Body of pancreas (tissue), 4 donors: ENCODE measurements at regions not wholly inside any gene's neighbourhood (a gene's known extent, or its start where the extent isn't known, plus 50 kb on each side); places are given as distances from the start of the nearest gene placed in this dataset.

ENCODE experiments used
- POLR2A ChIP-seq, 3 donors: fragments of 450-650 bp; IDR thresholded peaks; one replicate each; pipeline ENCODE4 v1.6.1; 2016; ENCODE audit warnings: antibody characterized with exemption in 3 of 3, mild to moderate bottlenecking in 2 of 3
- TF ChIP-seq, protein P1 (sequence below), 7 experiments: fragments of 450-650 bp in 4 of 7; fragments of 200-600 bp in 3 of 7; sonication (generic) in 3 of 7; IDR thresholded peaks; one replicate each; pipeline ENCODE4 v1.5.1; 2016 to 2019; ENCODE audit warnings: antibody characterized with exemption in 7 of 7

DNA sequence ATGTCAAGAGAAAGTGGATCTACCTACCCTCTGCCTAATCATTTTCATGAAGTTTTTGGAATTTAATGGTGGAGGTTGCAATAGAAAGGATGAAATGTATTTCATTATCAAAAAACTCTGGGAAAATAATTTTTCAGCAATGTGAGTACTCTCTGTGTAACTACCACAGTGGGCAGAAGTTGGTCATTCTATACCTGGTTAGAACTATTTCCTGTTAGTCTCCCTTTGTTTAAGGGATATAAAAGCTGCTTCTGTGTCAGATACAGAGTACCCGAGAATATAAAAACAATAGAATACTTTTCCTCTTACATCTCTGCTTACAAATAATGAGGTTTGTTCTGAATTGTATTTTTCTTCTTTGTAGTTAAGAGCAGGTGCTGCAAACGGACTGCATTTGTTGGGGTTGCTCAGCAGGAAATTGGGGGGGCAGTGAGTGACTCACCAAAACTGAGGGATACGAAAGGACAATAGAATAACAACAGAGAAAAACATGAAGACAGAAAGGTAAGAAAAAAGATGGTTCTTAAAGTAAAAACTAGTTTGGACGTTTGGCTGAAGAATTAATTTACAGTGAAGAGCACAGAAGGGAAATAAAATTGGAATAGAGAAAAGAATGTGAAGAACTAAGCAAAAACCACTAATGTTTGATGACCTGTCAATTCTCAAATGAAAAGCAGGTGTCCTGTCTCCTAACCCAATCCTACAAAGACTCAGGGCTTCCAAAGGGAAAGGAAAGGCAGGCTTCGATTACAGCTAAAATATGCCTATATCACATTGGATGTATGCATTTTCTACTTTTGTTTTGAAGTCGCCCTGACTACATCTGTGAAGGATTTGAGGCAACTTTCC lies 703.1 kb downstream of the RFPL4B start:
- no peak for TF ChIP-seq POLR2A (IDR thresholded peaks at IDR 0.05)
- TF ChIP-seq, protein P1, sequence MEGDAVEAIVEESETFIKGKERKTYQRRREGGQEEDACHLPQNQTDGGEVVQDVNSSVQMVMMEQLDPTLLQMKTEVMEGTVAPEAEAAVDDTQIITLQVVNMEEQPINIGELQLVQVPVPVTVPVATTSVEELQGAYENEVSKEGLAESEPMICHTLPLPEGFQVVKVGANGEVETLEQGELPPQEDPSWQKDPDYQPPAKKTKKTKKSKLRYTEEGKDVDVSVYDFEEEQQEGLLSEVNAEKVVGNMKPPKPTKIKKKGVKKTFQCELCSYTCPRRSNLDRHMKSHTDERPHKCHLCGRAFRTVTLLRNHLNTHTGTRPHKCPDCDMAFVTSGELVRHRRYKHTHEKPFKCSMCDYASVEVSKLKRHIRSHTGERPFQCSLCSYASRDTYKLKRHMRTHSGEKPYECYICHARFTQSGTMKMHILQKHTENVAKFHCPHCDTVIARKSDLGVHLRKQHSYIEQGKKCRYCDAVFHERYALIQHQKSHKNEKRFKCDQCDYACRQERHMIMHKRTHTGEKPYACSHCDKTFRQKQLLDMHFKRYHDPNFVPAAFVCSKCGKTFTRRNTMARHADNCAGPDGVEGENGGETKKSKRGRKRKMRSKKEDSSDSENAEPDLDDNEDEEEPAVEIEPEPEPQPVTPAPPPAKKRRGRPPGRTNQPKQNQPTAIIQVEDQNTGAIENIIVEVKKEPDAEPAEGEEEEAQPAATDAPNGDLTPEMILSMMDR (IDR thresholded peaks at IDR 0.05), result no peak
